GM10248 (cell line): ENCODE measurements at regions not wholly inside any gene's neighbourhood (a gene's known extent, or its start where the extent isn't known, plus 50 kb on each side); places are given as distances from the start of the nearest gene placed in this dataset.

ENCODE experiments used
- CTCF ChIA-PET: fragments of 300-600 bp; sonication (Branson Sonifier 250); formaldehyde crosslinking; extraction: SDS; loops from one replicate; lab custom pipeline; 2021; ENCODE audit warnings: antibody characterized with exemption; lab: Yijun Ruan, JAX
- POLR2A ChIA-PET: fragments of 350-650 bp; sonication (Branson Sonifier 250); formaldehyde crosslinking; extraction: SDS; loops from one replicate; lab custom pipeline; 2020; ENCODE audit warnings: antibody characterized with exemption; lab: Yijun Ruan, JAX
- DNase-seq: peaks from one replicate; pipeline ENCODE4 v3.0.0; 2012; ENCODE audit errors: extremely low spot score
- TF ChIP-seq, protein P1 (sequence below): IDR thresholded peaks from 2 replicates; pipeline ENCODE4 v1.5.1; 2012; ENCODE audit warnings: mild to moderate bottlenecking, low read depth; ENCODE audit errors: extremely low read depth, missing control alignments, control extremely low read depth

DNA sequence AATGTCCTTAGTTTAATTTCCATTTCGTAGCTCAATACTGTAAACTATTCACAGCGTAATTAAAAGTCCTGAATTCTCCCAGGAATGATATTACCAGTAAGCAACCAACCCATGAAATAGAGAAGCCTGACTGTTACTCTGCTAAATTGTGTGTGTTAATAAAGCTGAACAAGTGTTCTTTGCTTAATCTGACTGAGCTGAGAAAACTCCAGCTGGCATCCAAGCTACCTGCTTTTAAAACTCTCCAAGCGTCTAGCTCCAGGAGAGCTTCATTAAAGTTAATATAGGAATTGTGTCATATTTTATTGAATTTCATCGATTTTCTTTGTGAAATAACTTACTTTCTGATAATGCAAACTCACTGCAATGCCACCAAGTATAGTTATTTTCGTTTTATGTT, 524.4 kb downstream of the SLC16A7 start:
- TF ChIP-seq, protein P1, sequence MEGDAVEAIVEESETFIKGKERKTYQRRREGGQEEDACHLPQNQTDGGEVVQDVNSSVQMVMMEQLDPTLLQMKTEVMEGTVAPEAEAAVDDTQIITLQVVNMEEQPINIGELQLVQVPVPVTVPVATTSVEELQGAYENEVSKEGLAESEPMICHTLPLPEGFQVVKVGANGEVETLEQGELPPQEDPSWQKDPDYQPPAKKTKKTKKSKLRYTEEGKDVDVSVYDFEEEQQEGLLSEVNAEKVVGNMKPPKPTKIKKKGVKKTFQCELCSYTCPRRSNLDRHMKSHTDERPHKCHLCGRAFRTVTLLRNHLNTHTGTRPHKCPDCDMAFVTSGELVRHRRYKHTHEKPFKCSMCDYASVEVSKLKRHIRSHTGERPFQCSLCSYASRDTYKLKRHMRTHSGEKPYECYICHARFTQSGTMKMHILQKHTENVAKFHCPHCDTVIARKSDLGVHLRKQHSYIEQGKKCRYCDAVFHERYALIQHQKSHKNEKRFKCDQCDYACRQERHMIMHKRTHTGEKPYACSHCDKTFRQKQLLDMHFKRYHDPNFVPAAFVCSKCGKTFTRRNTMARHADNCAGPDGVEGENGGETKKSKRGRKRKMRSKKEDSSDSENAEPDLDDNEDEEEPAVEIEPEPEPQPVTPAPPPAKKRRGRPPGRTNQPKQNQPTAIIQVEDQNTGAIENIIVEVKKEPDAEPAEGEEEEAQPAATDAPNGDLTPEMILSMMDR, result no peak
- ChIA-PET POLR2A (no interaction called here), CTCF (interaction anchor here (1.0 to 1.4 kb wide), 2 partner anchors 11 to 12 kb away, joined by 3 read pairs; no protein-coding TSS in a partner anchor)
- DNase-seq, result no peak

DNA sequence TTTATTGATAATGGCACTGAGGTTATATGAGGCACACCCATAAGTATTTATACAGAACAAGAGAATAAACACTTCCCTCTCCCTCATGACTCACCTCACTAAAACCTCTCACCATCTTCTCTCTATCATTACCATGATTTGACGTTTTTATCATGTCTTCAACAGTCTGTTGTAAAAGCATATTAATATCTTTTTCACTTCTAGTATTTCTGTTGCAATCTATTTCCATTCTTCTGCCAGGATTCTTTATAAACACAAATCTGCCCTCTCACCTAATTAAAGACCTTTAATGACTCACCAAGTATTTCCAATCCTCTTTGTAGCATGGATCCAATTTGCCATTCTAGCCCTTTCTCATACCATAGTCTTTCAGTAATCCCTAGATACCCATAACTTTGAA, 527.7 kb downstream of the SLC16A7 start:
- DNase-seq, result no peak
- TF ChIP-seq, protein P1, result no peak
- ChIA-PET CTCF (no interaction called here), POLR2A (no interaction called here)

DNA sequence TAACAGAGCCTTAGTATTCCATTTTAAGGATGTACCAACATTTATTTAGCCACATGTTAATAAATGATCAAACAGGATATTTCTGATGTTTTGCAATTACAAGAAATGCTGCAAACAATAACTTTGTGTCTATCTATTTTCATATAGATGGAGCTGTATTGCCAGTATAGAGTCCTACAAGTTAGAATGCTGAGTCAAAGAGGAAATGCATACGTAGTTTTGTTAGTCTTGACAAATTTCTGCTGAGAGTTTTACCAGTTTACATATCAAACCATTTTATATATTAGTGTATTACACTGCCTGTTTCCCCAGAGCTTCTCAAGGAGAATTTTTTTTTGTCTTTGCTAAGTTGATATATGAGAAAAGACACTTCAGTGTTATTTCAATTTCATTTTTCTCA, 541.7 kb downstream of the SLC16A7 start:
- CTCF ChIA-PET, result no interaction called here
- POLR2A ChIA-PET, result no interaction called here
- DNase-seq, result no peak
- TF ChIP-seq, protein P1, result no peak

DNA sequence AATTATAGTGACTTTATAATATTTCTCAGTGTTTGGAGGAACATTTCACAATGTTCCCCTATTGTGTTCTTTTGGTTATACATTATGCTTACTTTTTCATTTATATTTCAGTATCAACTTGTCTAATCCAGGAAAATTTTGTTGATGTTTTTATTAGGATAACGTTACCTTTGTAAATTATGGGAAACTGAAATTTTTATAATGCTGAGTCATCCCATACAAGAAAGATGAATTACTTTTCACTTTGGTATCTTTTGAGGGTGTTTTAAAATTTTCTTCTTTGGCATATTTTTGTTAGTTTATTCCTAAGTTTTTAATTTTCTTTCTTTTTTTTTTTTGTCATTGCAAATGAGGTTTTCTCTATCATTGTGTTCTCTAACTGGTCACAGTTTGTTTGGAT, 542.7 kb downstream of the SLC16A7 start:
- CTCF ChIA-PET, result no interaction called here
- TF ChIP-seq, protein P1, result no peak
- DNase-seq, result no peak
- POLR2A ChIA-PET, result no interaction called here

DNA sequence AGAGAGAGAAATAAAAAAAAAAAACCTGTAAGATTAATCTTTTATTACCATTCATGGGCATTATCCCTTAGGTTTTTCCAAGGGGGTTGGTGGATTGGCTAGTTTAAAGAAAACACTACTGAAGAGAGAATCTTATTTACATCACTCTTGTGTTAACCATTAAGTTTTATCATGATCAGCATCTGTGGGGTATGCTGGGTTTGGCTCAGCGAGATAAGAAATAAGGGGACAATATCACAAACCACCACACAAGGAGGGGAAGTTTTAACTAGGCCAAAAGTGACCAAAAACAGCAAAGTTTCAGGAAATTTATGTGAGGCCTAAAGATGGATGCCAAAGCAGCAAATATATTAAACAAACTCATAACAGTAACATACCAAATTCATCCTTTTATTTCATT, 548.6 kb downstream of the SLC16A7 start:
- CTCF ChIA-PET, result no interaction called here
- POLR2A ChIA-PET, result no interaction called here
- TF ChIP-seq, protein P1, result no peak
- no peak for DNase-seq

DNA sequence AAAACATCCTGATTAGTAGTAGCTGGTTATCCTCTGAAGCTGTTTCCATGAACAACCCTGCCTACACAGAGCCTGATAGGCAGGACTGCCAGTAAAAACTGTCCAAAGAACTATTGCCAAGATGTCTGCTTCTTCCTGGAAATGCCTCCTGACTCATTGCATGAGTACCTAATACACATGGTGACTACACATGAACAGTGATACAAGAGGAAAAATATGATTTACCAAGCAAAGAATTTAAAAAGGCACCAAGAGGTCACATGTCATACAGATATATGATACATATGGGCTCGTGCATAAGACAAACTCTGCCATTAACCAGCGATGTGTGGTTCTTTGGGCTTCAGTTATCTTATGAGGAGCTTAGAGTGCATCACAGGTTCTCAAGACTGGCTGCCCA, 552.3 kb downstream of the SLC16A7 start:
- no peak for DNase-seq
- POLR2A ChIA-PET, result no interaction called here
- CTCF ChIA-PET, result no interaction called here
- TF ChIP-seq, protein P1, result no peak

DNA sequence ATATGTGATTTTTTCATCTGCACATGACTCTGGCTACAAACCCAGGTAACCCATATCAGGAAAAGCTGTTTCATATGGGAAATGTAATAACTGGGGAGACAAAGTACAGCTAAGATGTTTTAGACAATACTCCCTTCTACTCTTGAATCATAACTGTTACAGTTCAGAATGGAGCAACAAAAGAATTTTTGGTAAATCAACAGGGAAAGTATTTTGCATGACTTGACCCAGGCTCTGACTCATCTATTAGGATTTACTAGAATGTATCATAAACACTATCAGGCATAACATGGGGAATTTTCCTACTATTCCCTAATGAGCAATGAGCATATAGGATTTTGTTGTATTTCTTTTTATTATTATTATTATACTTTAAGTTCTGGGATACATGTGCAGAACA, 553.0 kb downstream of the SLC16A7 start:
- no peak for DNase-seq
- ChIA-PET POLR2A (no interaction called here), CTCF (no interaction called here)
- TF ChIP-seq, protein P1, result no peak
